GM12873 (cell line): ENCODE measurements at regions not wholly inside any gene's neighbourhood (a gene's known extent, or its start where the extent isn't known, plus 50 kb on each side); places are given as distances from the start of the nearest gene placed in this dataset.

Experiments
- TF ChIP-seq, protein P1 (sequence below): IDR thresholded peaks from 2 replicates; pipeline ENCODE4 v1.5.1; 2012; ENCODE audit warnings: low read depth, mild to moderate bottlenecking, moderate library complexity, low read length, control low read depth; ENCODE audit not compliant: insufficient read depth; ENCODE audit errors: missing control alignments

- TF ChIP-seq, protein P1, sequence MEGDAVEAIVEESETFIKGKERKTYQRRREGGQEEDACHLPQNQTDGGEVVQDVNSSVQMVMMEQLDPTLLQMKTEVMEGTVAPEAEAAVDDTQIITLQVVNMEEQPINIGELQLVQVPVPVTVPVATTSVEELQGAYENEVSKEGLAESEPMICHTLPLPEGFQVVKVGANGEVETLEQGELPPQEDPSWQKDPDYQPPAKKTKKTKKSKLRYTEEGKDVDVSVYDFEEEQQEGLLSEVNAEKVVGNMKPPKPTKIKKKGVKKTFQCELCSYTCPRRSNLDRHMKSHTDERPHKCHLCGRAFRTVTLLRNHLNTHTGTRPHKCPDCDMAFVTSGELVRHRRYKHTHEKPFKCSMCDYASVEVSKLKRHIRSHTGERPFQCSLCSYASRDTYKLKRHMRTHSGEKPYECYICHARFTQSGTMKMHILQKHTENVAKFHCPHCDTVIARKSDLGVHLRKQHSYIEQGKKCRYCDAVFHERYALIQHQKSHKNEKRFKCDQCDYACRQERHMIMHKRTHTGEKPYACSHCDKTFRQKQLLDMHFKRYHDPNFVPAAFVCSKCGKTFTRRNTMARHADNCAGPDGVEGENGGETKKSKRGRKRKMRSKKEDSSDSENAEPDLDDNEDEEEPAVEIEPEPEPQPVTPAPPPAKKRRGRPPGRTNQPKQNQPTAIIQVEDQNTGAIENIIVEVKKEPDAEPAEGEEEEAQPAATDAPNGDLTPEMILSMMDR = no peak
Measured at GRCh38 chr4:160257318-160257717, 1154.4 kb downstream of the RAPGEF2 start.

DNA sequence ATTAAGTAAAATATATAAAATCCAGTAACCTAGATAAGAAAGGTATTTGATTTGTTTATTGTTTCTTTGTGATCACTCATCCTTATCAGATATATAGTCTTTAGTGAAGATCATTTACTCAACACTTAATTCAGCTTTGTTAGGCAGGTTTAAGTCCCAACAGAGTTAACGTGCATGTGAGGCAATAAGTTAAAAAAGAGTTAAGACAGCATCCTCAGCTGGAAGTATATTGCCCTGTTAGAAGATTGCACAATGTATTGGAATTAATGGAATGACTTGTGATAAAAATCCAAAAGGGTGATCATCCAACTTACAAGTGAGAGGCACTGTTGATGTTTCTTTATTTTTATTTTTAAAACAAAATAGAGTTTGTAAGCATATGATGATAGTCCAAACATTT is 1162.1 kb downstream of the RAPGEF2 start:
- TF ChIP-seq, protein P1 = no peak

GRCh38 chr4:160265836-160266235 is 1163.0 kb downstream of the RAPGEF2 start:
- TF ChIP-seq, protein P1 = no peak

DNA sequence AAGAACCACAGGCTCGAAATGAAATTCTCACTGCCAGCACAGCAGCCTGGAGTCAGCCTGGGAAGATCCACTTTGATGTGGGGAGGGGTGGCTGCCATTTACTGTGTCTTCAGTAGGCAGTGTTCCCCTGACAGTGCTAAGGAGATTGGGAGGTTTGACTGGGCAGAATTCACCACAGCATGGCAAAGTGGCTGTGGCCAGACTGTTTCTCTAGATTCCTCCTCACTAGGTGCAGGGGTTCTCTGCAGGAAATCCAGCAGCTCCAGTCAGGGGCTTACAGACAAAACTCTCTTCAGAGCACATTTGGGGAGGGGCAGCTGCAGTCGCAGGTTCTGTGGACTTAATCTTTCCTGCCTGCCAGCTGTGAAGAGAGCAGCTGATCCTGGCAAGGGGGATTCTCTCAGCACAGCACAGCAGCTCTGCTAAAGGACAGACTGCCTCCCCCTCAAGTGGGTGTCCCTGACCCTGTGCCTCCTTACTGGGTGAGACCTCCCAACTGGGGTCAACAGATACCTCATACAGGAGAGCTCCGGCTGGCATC is 1174.0 kb downstream of the RAPGEF2 start:
- TF ChIP-seq, protein P1 = no peak

GRCh38 chr4:160283081-160283480 is 1180.2 kb downstream of the RAPGEF2 start:
- TF ChIP-seq, protein P1 = no peak

GRCh38 chr4:160284516-160284915 is 1181.6 kb downstream of the RAPGEF2 start:
- TF ChIP-seq, protein P1 = no peak

- TF ChIP-seq, protein P1 = no peak
Measured at GRCh38 chr4:160286051-160286450, 1183.2 kb downstream of the RAPGEF2 start.

DNA sequence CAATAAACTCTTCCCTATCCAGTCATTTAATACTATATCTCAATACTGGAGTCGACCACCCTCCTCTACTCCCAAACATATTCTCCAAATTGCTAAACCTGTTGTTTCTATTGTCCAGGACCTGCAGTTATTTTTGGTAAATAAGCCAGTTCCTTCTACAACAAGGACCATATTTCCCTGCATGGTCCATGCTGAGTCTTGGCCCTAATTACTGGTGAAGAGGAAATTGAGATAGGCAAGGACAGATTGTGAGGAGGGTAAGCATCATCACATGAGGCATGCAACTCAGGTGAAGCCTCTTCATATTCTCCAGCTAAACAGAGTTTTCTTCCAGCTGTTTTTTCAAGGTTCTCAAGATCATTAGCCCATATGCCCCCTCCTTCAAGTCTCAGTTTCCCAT is 1193.6 kb downstream of the RAPGEF2 start:
- TF ChIP-seq, protein P1 = no peak
